OCI-LY1 (cell line): ENCODE measurements at regions not wholly inside any gene's neighbourhood (a gene's known extent, or its start where the extent isn't known, plus 50 kb on each side); places are given as distances from the start of the nearest gene placed in this dataset.

Experiments
- EZH2 ChIP-seq: fragments of 200-600 bp; sonication (generic), shearing (Covaris generic); IDR thresholded peaks from 2 replicates; pipeline ENCODE4 v1.8.0; 2017; ENCODE audit warnings: borderline replicate concordance, mixed run types, mild to moderate bottlenecking, antibody characterized with exemption, low read length, moderate library complexity, mixed read lengths
- TF ChIP-seq, protein P1 (sequence below): fragments of 200-600 bp; sonication (generic), shearing (Covaris generic); IDR thresholded peaks from 2 replicates; pipeline ENCODE4 v1.5.1; 2017; ENCODE audit warnings: mild to moderate bottlenecking, antibody characterized with exemption, low read length, moderate library complexity, mixed read lengths

DNA sequence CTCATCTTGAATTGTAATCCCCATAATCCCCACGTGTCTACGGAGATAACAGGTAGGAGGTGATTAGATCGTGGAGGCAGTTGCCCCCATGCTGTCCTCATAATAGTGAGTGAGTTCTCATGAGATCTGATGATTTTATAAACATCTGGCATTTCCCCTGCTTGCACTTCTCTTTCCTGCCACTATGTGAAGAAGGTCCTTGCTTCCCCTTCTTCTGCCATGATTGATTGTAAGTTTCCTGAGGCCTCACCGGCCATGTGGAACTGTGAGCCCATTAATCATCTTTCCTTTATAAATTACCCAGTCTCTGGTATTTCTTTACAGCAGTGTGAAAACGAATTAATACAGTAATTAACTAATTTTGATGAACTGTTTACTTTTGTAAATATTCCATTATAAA is 582.5 kb downstream of the TSN start:
- TF ChIP-seq, protein P1, sequence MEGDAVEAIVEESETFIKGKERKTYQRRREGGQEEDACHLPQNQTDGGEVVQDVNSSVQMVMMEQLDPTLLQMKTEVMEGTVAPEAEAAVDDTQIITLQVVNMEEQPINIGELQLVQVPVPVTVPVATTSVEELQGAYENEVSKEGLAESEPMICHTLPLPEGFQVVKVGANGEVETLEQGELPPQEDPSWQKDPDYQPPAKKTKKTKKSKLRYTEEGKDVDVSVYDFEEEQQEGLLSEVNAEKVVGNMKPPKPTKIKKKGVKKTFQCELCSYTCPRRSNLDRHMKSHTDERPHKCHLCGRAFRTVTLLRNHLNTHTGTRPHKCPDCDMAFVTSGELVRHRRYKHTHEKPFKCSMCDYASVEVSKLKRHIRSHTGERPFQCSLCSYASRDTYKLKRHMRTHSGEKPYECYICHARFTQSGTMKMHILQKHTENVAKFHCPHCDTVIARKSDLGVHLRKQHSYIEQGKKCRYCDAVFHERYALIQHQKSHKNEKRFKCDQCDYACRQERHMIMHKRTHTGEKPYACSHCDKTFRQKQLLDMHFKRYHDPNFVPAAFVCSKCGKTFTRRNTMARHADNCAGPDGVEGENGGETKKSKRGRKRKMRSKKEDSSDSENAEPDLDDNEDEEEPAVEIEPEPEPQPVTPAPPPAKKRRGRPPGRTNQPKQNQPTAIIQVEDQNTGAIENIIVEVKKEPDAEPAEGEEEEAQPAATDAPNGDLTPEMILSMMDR = no peak
- TF ChIP-seq EZH2 = no peak
